BE2C (cell line): ENCODE measurements at regions not wholly inside any gene's neighbourhood (a gene's known extent, or its start where the extent isn't known, plus 50 kb on each side); places are given as distances from the start of the nearest gene placed in this dataset.

ENCODE experiments used
- DNase-seq: peaks from one replicate; pipeline ENCODE4 v3.0.0-alpha.2; 2020
- H3K27me3 ChIP-seq: fragments of 250-450 bp; sonication (Bioruptor Pico); 2 replicates; pipeline ENCODE4 v1.5.1; 2020; ENCODE audit warnings: mild to moderate bottlenecking
- H3K36me3 ChIP-seq: fragments of 250-450 bp; sonication (Bioruptor Pico); 2 replicates; pipeline ENCODE4 v1.5.1; 2020; ENCODE audit warnings: mild to moderate bottlenecking
- H3K4me1 ChIP-seq: fragments of 250-450 bp; sonication (Bioruptor Pico); 2 replicates; pipeline ENCODE4 v1.5.1; 2020
- H3K4me3 ChIP-seq: 2 replicates; pipeline ENCODE4 v1.5.1; 2011; ENCODE audit warnings: low read depth, low read length
- H3K9me3 ChIP-seq: fragments of 250-450 bp; sonication (Bioruptor Pico); 2 replicates; pipeline ENCODE4 v1.5.1; 2020
- TF ChIP-seq, protein P1 (sequence below): IDR thresholded peaks from 2 replicates; pipeline ENCODE4 v1.5.1; 2012; ENCODE audit warnings: mild to moderate bottlenecking, low read depth, low read length

DNA sequence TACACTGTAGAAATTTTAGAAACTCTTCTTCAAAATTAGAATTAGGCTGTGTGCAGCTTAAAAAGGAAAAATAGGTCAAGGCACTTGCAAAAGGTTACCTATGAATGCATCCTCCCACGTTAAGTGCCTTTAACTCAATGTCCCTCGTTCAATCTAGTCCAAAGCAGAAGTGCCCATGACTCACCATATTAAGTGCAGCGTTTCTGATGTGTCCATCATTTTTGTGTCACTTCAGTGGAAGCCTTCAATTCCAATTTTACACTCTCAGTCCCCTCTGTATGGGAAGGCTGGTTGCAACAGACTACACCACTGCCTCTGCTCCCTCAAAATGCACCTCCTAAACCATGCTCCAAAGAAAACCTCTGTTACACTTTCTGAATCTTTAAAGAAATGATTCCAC lies 53.4 kb downstream of the FOXB1 start:
- Histone ChIP-seq H3K4me3 (no peak overlapping the region), H3K36me3 (no peaks in the 10 kb centered on the region), H3K9me3 (peaks cover 4% of the 10 kb centered on the region), H3K27me3 (peaks cover 4% of the 10 kb centered on the region), H3K4me1 (no peaks in the 10 kb centered on the region)
- TF ChIP-seq, protein P1, sequence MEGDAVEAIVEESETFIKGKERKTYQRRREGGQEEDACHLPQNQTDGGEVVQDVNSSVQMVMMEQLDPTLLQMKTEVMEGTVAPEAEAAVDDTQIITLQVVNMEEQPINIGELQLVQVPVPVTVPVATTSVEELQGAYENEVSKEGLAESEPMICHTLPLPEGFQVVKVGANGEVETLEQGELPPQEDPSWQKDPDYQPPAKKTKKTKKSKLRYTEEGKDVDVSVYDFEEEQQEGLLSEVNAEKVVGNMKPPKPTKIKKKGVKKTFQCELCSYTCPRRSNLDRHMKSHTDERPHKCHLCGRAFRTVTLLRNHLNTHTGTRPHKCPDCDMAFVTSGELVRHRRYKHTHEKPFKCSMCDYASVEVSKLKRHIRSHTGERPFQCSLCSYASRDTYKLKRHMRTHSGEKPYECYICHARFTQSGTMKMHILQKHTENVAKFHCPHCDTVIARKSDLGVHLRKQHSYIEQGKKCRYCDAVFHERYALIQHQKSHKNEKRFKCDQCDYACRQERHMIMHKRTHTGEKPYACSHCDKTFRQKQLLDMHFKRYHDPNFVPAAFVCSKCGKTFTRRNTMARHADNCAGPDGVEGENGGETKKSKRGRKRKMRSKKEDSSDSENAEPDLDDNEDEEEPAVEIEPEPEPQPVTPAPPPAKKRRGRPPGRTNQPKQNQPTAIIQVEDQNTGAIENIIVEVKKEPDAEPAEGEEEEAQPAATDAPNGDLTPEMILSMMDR, result no peak
- DNase-seq, result no peak

DNA sequence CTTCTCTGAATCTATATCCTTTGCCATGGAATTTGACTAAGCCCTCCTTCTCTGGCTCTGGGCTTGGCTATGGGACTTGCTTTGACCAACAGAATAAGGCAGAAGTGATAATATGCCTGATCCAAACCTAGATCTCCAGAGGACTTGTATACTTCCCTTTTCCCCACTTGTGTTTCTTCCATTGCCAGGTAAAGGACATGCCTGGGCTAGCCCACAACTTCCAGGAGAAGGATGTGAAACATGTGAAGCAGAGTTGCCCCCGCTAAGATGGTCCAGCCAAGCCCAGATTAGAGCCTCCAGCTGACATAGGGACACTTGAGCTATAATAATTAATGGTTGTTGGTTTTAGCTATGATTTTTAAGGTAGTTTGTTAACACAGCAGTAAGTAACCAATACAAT lies 55.1 kb downstream of the FOXB1 start:
- Histone ChIP-seq H3K4me3 (no peak overlapping the region), H3K27me3 (peaks cover 4% of the 10 kb centered on the region), H3K36me3 (no peaks in the 10 kb centered on the region), H3K4me1 (no peaks in the 10 kb centered on the region), H3K9me3 (peaks cover 4% of the 10 kb centered on the region)
- DNase-seq, result no peak
- TF ChIP-seq, protein P1, result no peak

DNA sequence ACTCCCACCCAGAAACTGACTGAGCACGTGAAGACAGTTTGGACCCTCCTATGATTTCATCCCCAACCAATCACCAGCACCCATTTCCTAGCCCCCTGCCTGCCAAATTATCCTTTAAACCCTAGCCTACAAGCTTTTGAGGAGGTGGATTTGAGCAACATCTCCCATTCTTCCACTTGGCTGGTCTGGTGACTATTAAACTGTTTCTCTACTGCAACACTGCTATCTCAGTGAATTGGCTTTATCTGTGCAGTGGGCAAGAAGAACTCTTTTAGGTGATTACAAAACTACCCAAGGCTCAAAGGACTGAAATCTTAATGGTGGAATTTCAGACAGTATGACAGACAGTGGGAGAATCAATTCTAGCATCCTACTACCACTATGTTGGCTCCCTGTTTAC lies 57.6 kb downstream of the FOXB1 start:
- Histone ChIP-seq H3K27me3 (peaks cover 4% of the 10 kb centered on the region), H3K36me3 (no peaks in the 10 kb centered on the region), H3K4me1 (no peaks in the 10 kb centered on the region), H3K9me3 (peaks cover 4% of the 10 kb centered on the region), H3K4me3 (no peak overlapping the region)
- TF ChIP-seq, protein P1, result no peak
- DNase-seq, result no peak

DNA sequence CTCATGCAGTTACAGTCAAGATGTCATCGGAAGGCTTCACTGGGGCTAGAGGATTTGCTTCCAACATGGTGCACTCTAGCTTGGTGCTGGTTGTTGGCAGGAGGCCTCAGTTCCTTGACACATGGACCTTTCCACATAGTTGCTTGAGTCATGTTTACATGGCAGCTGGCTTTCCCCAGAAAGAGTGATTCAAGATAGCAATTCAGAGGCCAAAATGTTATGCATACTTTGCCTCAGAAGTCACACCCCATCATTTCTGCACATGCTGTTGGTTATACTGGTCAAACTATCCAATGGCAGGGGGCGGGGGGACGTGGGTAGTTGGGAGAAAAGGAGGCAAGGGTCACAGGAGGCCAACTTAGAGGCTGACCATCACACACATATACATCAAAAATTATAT lies 58.7 kb downstream of the FOXB1 start:
- TF ChIP-seq, protein P1, result no peak
- no peaks in the 10 kb centered on the region for H3K36me3 ChIP-seq
- H3K4me3 ChIP-seq, result no peak overlapping the region
- peaks cover 4% of the 10 kb centered on the region for H3K9me3 ChIP-seq
- no peaks in the 10 kb centered on the region for H3K4me1 ChIP-seq
- no peak for DNase-seq
- no peaks in the 10 kb centered on the region; the same call in 1 of the 2 replicates for H3K27me3 ChIP-seq

DNA sequence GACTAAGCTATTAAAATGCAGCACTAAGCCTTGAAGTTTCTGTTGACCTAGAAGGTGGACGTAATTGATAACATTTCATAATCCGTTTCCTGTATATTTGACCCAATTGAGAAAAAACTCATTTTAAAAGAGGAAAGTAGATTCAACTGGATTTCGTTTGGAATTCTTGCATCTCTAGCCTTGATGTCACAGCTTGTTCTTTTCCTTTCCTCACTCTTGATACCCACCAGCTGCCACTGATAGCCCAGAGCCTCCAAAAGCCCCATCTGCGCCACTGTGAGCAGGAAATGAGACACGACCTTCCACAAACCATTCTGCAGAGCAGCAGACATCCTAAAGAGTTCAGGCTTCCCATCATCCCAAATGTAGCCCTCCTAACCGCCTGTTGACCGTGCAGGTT lies 61.8 kb downstream of the FOXB1 start:
- H3K27me3 ChIP-seq, result peaks cover 6% of the 10 kb centered on the region
- H3K9me3 ChIP-seq, result peaks cover 4% of the 10 kb centered on the region
- DNase-seq, result no peak
- H3K4me1 ChIP-seq, result no peaks in the 10 kb centered on the region
- H3K36me3 ChIP-seq, result no peaks in the 10 kb centered on the region
- H3K4me3 ChIP-seq, result no peak overlapping the region
- TF ChIP-seq, protein P1, result no peak

DNA sequence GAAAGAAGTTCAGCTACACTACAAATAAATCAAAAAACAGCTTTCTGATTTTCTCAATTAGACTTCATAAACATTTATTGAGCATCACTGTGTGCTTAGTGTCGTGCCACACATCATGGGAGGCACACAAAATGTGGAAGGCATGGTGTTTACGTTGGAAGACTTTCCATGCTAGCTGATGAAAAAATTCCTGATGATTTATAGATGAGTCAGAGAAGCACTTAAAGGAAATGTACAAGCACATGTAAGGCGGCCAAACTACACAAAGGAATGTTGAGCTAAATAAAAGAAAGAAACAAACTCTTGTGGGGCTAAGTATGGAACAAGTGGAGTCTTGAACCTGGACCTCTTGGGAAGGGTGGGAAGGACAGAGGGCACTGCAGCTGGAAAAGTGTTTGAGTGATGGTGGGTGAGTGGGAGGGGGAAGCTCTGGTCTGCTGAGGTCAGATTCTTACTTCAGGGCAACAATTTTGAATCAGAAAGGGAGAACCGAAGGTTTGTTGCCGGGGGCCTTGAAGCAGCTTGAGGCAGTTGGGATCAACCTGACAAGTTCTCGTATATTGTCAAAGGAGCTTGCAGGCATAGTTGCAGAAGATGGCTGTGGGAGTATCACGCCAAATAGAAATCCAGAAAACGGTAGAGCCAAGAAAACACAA lies 66.9 kb downstream of the FOXB1 start:
- TF ChIP-seq, protein P1, result no peak
- no peak overlapping the region for H3K4me3 ChIP-seq
- DNase-seq, result no peak

More for the DNA sequence above, 66.9 kb downstream of the FOXB1 start:
- H3K4me1 ChIP-seq, result no peaks in the 10 kb centered on the region
- H3K27me3 ChIP-seq, result peaks cover 46% of the 10 kb centered on the region
- H3K36me3 ChIP-seq, result no peaks in the 10 kb centered on the region
- H3K9me3 ChIP-seq, result no peaks in the 10 kb centered on the region
